ENCODE measurements at regions not wholly inside any gene's neighbourhood (a gene's known extent, or its start where the extent isn't known, plus 50 kb on each side); places are given as distances from the start of the nearest gene placed in this dataset.

DNA sequence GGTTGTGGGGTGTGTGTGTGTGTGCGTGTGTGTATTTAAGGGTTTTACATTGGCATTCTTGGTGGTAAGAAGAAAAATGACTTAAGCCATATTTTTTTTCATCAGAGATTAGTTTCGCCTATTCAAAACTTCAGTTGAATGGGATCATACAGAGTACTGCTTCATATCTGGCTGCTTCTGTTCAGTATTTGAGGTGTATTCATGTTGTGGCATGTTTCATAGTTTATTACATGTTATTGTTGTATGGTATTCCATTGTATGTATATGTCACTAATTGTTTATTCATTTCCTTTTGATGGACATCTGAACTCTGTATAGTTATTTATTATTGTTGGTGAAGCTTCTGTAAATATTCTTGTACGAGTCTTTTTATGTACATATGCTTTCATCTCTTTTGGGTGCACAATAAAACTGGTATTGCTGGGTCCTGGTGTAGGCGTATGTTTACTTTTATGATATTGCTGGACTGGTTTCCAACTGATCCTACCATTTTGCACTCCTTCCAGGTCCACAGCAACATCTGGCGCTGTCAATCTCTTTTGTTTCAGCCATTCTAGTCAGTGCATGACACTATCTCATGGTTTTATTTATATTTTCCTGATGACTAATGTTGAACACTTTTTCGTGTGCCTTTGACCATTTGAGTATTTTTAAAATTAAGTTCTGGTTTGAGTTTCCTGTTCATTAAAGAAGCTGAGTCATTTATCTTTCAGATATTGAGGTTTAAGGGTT, 77.4 kb upstream of the MAF start:
- no peaks in the 10 kb centered on the region for H3K79me2 ChIP-seq (ENCODE audit: control insufficient read depth, low read length)
- no peak overlapping the region for H3K4me3 ChIP-seq (ENCODE audit: low read length)
- H3F3A ChIP-seq (ENCODE audit: control insufficient read depth, insufficient read depth), result no peaks in the 10 kb centered on the region
- no peaks in the 10 kb centered on the region for H3K9me3 ChIP-seq (ENCODE audit: control insufficient read depth, insufficient read depth, low read length)
- no peaks in the 10 kb centered on the region for H3K27me3 ChIP-seq (ENCODE audit: control insufficient read depth, low read length)
- H4K20me1 ChIP-seq (ENCODE audit: control insufficient read depth, insufficient read depth, low read depth, low read length), result no peaks in the 10 kb centered on the region
- H3K4me2 ChIP-seq (ENCODE audit: low read length), result no peak overlapping the region
- TF ChIP-seq, protein P1, sequence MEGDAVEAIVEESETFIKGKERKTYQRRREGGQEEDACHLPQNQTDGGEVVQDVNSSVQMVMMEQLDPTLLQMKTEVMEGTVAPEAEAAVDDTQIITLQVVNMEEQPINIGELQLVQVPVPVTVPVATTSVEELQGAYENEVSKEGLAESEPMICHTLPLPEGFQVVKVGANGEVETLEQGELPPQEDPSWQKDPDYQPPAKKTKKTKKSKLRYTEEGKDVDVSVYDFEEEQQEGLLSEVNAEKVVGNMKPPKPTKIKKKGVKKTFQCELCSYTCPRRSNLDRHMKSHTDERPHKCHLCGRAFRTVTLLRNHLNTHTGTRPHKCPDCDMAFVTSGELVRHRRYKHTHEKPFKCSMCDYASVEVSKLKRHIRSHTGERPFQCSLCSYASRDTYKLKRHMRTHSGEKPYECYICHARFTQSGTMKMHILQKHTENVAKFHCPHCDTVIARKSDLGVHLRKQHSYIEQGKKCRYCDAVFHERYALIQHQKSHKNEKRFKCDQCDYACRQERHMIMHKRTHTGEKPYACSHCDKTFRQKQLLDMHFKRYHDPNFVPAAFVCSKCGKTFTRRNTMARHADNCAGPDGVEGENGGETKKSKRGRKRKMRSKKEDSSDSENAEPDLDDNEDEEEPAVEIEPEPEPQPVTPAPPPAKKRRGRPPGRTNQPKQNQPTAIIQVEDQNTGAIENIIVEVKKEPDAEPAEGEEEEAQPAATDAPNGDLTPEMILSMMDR (IDR thresholded peaks at IDR 0.05; ENCODE audit: low read depth, low read length, poor library complexity, severe bottlenecking), result no peak
- no peak for TF ChIP-seq EZH2phosphoT487 (IDR thresholded peaks at IDR 0.05; ENCODE audit: borderline replicate concordance, low read length)
- no peaks in the 10 kb centered on the region for H3K9me2 ChIP-seq (replicated peaks; ENCODE audit: control insufficient read depth, low read length)
- H3K36me3 ChIP-seq (ENCODE audit: control insufficient read depth, low read length), result no peaks in the 10 kb centered on the region
- H3K27ac ChIP-seq (ENCODE audit: low read depth, low read length), result no peak overlapping the region
- H3K4me1 ChIP-seq (ENCODE audit: control insufficient read depth, low read length), result no peaks in the 10 kb centered on the region

DNA sequence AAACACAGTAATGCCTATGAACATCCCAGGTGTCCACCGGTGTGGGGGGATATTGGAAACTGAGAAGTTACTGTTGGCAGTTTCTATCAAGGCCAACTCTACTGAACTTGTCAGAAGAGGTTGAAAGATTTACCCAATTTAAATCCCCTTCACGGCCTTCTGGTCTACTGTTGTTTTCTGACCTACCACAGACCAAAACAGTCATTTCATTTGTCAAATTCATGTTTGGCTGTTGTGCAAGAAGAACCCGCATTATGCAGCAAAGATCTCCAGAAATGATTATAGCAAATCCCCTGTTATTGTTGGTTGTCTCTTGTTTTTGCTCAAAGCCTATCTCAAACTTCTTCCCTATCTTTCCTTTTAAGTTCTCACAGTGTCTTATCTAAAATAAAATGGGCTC, 73.1 kb upstream of the MAF start:
- Histone ChIP-seq H3K4me2 (ENCODE audit: low read length) (no peak overlapping the region), H3K27me3 (ENCODE audit: control insufficient read depth, low read length) (no peaks in the 10 kb centered on the region), H3K4me3 (ENCODE audit: low read length) (no peak overlapping the region), H3K9me2 (replicated peaks; ENCODE audit: control insufficient read depth, low read length) (no peaks in the 10 kb centered on the region), H3K79me2 (ENCODE audit: control insufficient read depth, low read length) (no peaks in the 10 kb centered on the region), H3K27ac (ENCODE audit: low read depth, low read length) (no peak overlapping the region), H3F3A (ENCODE audit: control insufficient read depth, insufficient read depth) (no peaks in the 10 kb centered on the region), H4K20me1 (ENCODE audit: control insufficient read depth, insufficient read depth, low read depth, low read length) (no peaks in the 10 kb centered on the region), H3K9me3 (ENCODE audit: control insufficient read depth, insufficient read depth, low read length) (no peaks in the 10 kb centered on the region), H3K36me3 (ENCODE audit: control insufficient read depth, low read length) (no peaks in the 10 kb centered on the region), H3K4me1 (ENCODE audit: control insufficient read depth, low read length) (no peaks in the 10 kb centered on the region)
- TF ChIP-seq EZH2phosphoT487 (IDR thresholded peaks at IDR 0.05; ENCODE audit: borderline replicate concordance, low read length), result no peak
- TF ChIP-seq, protein P1 (IDR thresholded peaks at IDR 0.05; ENCODE audit: low read depth, low read length, poor library complexity, severe bottlenecking), result no peak

DNA sequence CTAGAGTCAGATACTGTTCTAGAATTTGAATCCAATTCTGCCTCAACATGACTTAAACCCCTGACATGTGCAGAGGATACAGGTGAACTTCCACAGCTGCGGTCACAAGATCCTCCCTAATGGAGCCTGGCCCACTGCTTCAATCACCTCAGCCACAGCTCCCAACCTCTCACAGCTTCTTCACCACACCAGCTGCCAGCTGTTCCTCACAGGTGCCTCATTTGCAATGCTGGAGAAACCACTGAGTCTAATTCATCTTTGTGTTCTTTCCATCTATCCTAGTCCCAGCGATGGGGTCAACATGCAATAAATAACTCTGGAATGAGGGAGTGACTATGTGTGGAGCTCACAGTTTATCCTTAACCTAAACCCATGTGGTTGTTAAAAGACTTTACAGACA, 72.0 kb upstream of the MAF start:
- H3K4me2 ChIP-seq (ENCODE audit: low read length), result no peak overlapping the region
- H3K4me3 ChIP-seq (ENCODE audit: low read length), result no peak overlapping the region
- no peak overlapping the region for H3K27ac ChIP-seq (ENCODE audit: low read depth, low read length)
- no peaks in the 10 kb centered on the region for H3K79me2 ChIP-seq (ENCODE audit: control insufficient read depth, low read length)
- no peaks in the 10 kb centered on the region for H3F3A ChIP-seq (ENCODE audit: control insufficient read depth, insufficient read depth)
- H4K20me1 ChIP-seq (ENCODE audit: control insufficient read depth, insufficient read depth, low read depth, low read length), result no peaks in the 10 kb centered on the region
- H3K27me3 ChIP-seq (ENCODE audit: control insufficient read depth, low read length), result no peaks in the 10 kb centered on the region
- no peaks in the 10 kb centered on the region for H3K4me1 ChIP-seq (ENCODE audit: control insufficient read depth, low read length)
- H3K9me2 ChIP-seq (replicated peaks; ENCODE audit: control insufficient read depth, low read length), result no peaks in the 10 kb centered on the region
- H3K9me3 ChIP-seq (ENCODE audit: control insufficient read depth, insufficient read depth, low read length), result no peaks in the 10 kb centered on the region
- TF ChIP-seq, protein P1 (IDR thresholded peaks at IDR 0.05; ENCODE audit: low read depth, low read length, poor library complexity, severe bottlenecking), result no peak
- TF ChIP-seq EZH2phosphoT487 (IDR thresholded peaks at IDR 0.05; ENCODE audit: borderline replicate concordance, low read length), result no peak
- no peaks in the 10 kb centered on the region for H3K36me3 ChIP-seq (ENCODE audit: control insufficient read depth, low read length)

Measured in DOHH2 (cell line).